OCI-LY1 (cell line): ENCODE measurements at regions not wholly inside any gene's neighbourhood (a gene's known extent, or its start where the extent isn't known, plus 50 kb on each side); places are given as distances from the start of the nearest gene placed in this dataset.

Experiments
- EZH2 ChIP-seq: fragments of 200-600 bp; sonication (generic), shearing (Covaris generic); IDR thresholded peaks from 2 replicates; pipeline ENCODE4 v1.8.0; 2017; ENCODE audit warnings: borderline replicate concordance, mixed run types, mild to moderate bottlenecking, antibody characterized with exemption, low read length, moderate library complexity, mixed read lengths
- TF ChIP-seq, protein P1 (sequence below): fragments of 200-600 bp; sonication (generic), shearing (Covaris generic); IDR thresholded peaks from 2 replicates; pipeline ENCODE4 v1.5.1; 2017; ENCODE audit warnings: mild to moderate bottlenecking, antibody characterized with exemption, low read length, moderate library complexity, mixed read lengths

DNA sequence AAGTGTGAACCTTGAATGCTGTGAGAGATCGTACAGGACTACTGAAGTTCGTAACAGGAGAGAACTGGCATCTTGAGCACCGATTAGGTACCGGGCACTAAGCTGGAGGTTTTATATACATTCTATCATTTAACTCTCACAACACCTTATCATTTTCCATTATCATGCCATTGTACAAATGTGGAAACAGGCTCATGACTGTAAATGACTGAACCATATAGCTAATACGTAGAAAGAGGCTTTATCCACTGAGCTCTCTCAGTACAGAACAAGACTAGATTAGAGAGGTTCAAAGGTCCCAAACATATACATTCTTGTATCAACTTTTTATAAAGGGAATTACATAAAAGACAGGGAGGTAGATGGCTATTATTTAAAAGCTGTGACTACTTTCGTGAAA, 130.6 kb downstream of the CEP57L1 start:
- TF ChIP-seq, protein P1, sequence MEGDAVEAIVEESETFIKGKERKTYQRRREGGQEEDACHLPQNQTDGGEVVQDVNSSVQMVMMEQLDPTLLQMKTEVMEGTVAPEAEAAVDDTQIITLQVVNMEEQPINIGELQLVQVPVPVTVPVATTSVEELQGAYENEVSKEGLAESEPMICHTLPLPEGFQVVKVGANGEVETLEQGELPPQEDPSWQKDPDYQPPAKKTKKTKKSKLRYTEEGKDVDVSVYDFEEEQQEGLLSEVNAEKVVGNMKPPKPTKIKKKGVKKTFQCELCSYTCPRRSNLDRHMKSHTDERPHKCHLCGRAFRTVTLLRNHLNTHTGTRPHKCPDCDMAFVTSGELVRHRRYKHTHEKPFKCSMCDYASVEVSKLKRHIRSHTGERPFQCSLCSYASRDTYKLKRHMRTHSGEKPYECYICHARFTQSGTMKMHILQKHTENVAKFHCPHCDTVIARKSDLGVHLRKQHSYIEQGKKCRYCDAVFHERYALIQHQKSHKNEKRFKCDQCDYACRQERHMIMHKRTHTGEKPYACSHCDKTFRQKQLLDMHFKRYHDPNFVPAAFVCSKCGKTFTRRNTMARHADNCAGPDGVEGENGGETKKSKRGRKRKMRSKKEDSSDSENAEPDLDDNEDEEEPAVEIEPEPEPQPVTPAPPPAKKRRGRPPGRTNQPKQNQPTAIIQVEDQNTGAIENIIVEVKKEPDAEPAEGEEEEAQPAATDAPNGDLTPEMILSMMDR, result no peak
- TF ChIP-seq EZH2, result no peak
